ENCODE measurements at regions not wholly inside any gene's neighbourhood (a gene's known extent, or its start where the extent isn't known, plus 50 kb on each side); places are given as distances from the start of the nearest gene placed in this dataset.

GRCh38 chr2:64704161-64704560 lies 50.4 kb upstream of the SERTAD2 start:
- peaks cover 26% of the 10 kb centered on the region for H3K36me3 Mint-ChIP-seq (ENCODE audit: low read depth)
- peaks cover 24% of the 10 kb centered on the region for H3K9me3 Mint-ChIP-seq
- H3K27ac Mint-ChIP-seq: no peak overlapping the region
- no peaks in the 10 kb centered on the region for H3K27me3 Mint-ChIP-seq (ENCODE audit: low read depth)
- H3K4me3 Mint-ChIP-seq: no peak overlapping the region
- H3K4me1 Mint-ChIP-seq (ENCODE audit: low read depth): peaks cover 33% of the 10 kb centered on the region

- Mint-ChIP-seq H3K4me1 (ENCODE audit: low read depth) (peaks cover 27% of the 10 kb centered on the region), H3K27me3 (ENCODE audit: low read depth) (no peaks in the 10 kb centered on the region), H3K36me3 (ENCODE audit: low read depth) (peaks cover 23% of the 10 kb centered on the region), H3K4me3 (no peak overlapping the region), H3K27ac (no peak overlapping the region), H3K9me3 (peaks cover 21% of the 10 kb centered on the region)
These were observed 51.3 kb upstream of the SERTAD2 start for GRCh38 chr2:64704996-64705395.

- peaks cover 15% of the 10 kb centered on the region for H3K9me3 Mint-ChIP-seq
These were observed 53.6 kb upstream of the SERTAD2 start for GRCh38 chr2:64707276-64707675.

GRCh38 chr2:64708829-64709228 lies 55.1 kb upstream of the SERTAD2 start:
- no peaks in the 10 kb centered on the region for H3K27me3 Mint-ChIP-seq (ENCODE audit: low read depth)
- peaks cover 15% of the 10 kb centered on the region for H3K9me3 Mint-ChIP-seq
- peaks cover 27% of the 10 kb centered on the region for H3K4me1 Mint-ChIP-seq (ENCODE audit: low read depth)
- peaks cover 18% of the 10 kb centered on the region for H3K36me3 Mint-ChIP-seq (ENCODE audit: low read depth)
- H3K4me3 Mint-ChIP-seq: no peak overlapping the region
- no peak overlapping the region for H3K27ac Mint-ChIP-seq

More at GRCh38 chr2:64707276-64707675, 53.6 kb upstream of the SERTAD2 start:
- no peak overlapping the region for H3K27ac Mint-ChIP-seq
- H3K27me3 Mint-ChIP-seq (ENCODE audit: low read depth): no peaks in the 10 kb centered on the region
- peaks cover 21% of the 10 kb centered on the region for H3K36me3 Mint-ChIP-seq (ENCODE audit: low read depth)
- no peak overlapping the region for H3K4me3 Mint-ChIP-seq
- H3K4me1 Mint-ChIP-seq (ENCODE audit: low read depth): peaks cover 25% of the 10 kb centered on the region

- Mint-ChIP-seq H3K27me3 (ENCODE audit: low read depth) (no peaks in the 10 kb centered on the region), H3K27ac (peak overlapping the region; percentile 12), H3K9me3 (peaks cover 11% of the 10 kb centered on the region), H3K36me3 (ENCODE audit: low read depth) (peaks cover 12% of the 10 kb centered on the region), H3K4me3 (peak overlapping the region; percentile 0), H3K4me1 (ENCODE audit: low read depth) (peaks cover 18% of the 10 kb centered on the region)
These were observed 57.6 kb upstream of the SERTAD2 start for GRCh38 chr2:64711252-64711800.

- Mint-ChIP-seq H3K36me3 (ENCODE audit: low read depth) (peaks cover 3% of the 10 kb centered on the region), H3K9me3 (no peaks in the 10 kb centered on the region), H3K4me3 (no peak overlapping the region), H3K27ac (no peak overlapping the region), H3K4me1 (ENCODE audit: low read depth) (peaks cover 26% of the 10 kb centered on the region), H3K27me3 (ENCODE audit: low read depth) (no peaks in the 10 kb centered on the region)
These were observed 60.0 kb upstream of the SERTAD2 start for GRCh38 chr2:64713686-64714085.

GRCh38 chr2:64716569-64716968 lies 62.9 kb upstream of the SERTAD2 start:
- Mint-ChIP-seq H3K4me3 (no peak overlapping the region), H3K4me1 (ENCODE audit: low read depth) (peaks cover 24% of the 10 kb centered on the region), H3K9me3 (no peaks in the 10 kb centered on the region), H3K36me3 (ENCODE audit: low read depth) (no peaks in the 10 kb centered on the region), H3K27ac (no peak overlapping the region), H3K27me3 (ENCODE audit: low read depth) (no peaks in the 10 kb centered on the region)

GRCh38 chr2:64718250-64718885 lies 64.7 kb upstream of the SERTAD2 start:
- H3K36me3 Mint-ChIP-seq (ENCODE audit: low read depth): no peaks in the 10 kb centered on the region
- peaks cover 17% of the 10 kb centered on the region for H3K4me1 Mint-ChIP-seq (ENCODE audit: low read depth)
- H3K4me3 Mint-ChIP-seq: no peak overlapping the region
- no peaks in the 10 kb centered on the region for H3K27me3 Mint-ChIP-seq (ENCODE audit: low read depth)
- H3K9me3 Mint-ChIP-seq: no peaks in the 10 kb centered on the region
- H3K27ac Mint-ChIP-seq: no peak overlapping the region

GRCh38 chr2:64720535-64721319 lies 67.0 kb upstream of the SERTAD2 start:
- Mint-ChIP-seq H3K9me3 (no peaks in the 10 kb centered on the region), H3K4me3 (no peak overlapping the region), H3K36me3 (ENCODE audit: low read depth) (no peaks in the 10 kb centered on the region), H3K27ac (no peak overlapping the region), H3K27me3 (ENCODE audit: low read depth) (no peaks in the 10 kb centered on the region), H3K4me1 (ENCODE audit: low read depth) (peaks cover 18% of the 10 kb centered on the region)

- Mint-ChIP-seq H3K9me3 (no peaks in the 10 kb centered on the region), H3K4me3 (no peak overlapping the region), H3K27ac (no peak overlapping the region), H3K4me1 (ENCODE audit: low read depth) (peaks cover 19% of the 10 kb centered on the region), H3K27me3 (ENCODE audit: low read depth) (no peaks in the 10 kb centered on the region), H3K36me3 (ENCODE audit: low read depth) (no peaks in the 10 kb centered on the region)
These were observed 67.6 kb upstream of the SERTAD2 start for GRCh38 chr2:64721320-64721623.

- Mint-ChIP-seq H3K27ac (no peak overlapping the region), H3K4me3 (no peak overlapping the region), H3K27me3 (ENCODE audit: low read depth) (no peaks in the 10 kb centered on the region), H3K9me3 (no peaks in the 10 kb centered on the region), H3K4me1 (ENCODE audit: low read depth) (peaks cover 31% of the 10 kb centered on the region), H3K36me3 (ENCODE audit: low read depth) (peaks cover 2% of the 10 kb centered on the region)
These were observed 68.8 kb upstream of the SERTAD2 start for GRCh38 chr2:64722291-64723044.

GRCh38 chr2:64727013-64727767 lies 73.5 kb upstream of the SERTAD2 start:
- Mint-ChIP-seq H3K4me1 (ENCODE audit: low read depth) (peaks cover 52% of the 10 kb centered on the region), H3K27me3 (ENCODE audit: low read depth) (no peaks in the 10 kb centered on the region), H3K36me3 (ENCODE audit: low read depth) (peaks cover 4% of the 10 kb centered on the region), H3K9me3 (no peaks in the 10 kb centered on the region), H3K4me3 (peak overlapping the region; percentile 70), H3K27ac (peak overlapping the region; percentile 85)

- Mint-ChIP-seq H3K27ac (peak overlapping the region; percentile 85), H3K36me3 (ENCODE audit: low read depth) (peaks cover 4% of the 10 kb centered on the region), H3K4me1 (ENCODE audit: low read depth) (peaks cover 52% of the 10 kb centered on the region), H3K27me3 (ENCODE audit: low read depth) (no peaks in the 10 kb centered on the region), H3K9me3 (no peaks in the 10 kb centered on the region), H3K4me3 (peak overlapping the region; percentile 23)
These were observed 74.2 kb upstream of the SERTAD2 start for GRCh38 chr2:64727843-64728463.

All from T-helper 1 cell treated with Interleukin-12 subunit alpha and Interleukin-12 subunit beta and Interleukin-4 antibody, amounts not matched to agents 30 μg/mL and 1 μg/mL, for 36 hours (primary cell).